CD14-positive monocyte (primary cell): ENCODE measurements at regions not wholly inside any gene's neighbourhood (a gene's known extent, or its start where the extent isn't known, plus 50 kb on each side); places are given as distances from the start of the nearest gene placed in this dataset.

Source experiments
- DNase-seq, 3 donors: peaks; one replicate each; pipeline ENCODE4 v3.0.0-alpha.2; 2011 to 2022
- H2AFZ ChIP-seq: 2 replicates; pipeline ENCODE4 v1.6.0; 2012; ENCODE audit warnings: mild to moderate bottlenecking, low read depth, low read length, inconsistent platforms; ENCODE audit not compliant: insufficient read depth, poor library complexity, severe bottlenecking
- H3K27ac ChIP-seq, 2 donors: 1 replicate in 1 of 2; 2 replicates in 1 of 2; pipeline ENCODE4 v1.5.1; 2012 to 2013; ENCODE audit warnings: low read length in 2 of 2, control low read depth in 1 of 2, inconsistent platforms in 1 of 2, low read depth in 1 of 2, mild to moderate bottlenecking in 1 of 2
- H3K27me3 ChIP-seq, 2 donors: one replicate each; pipeline versions ENCODE4 v1.6.0 to v1.6.1; 2011 to 2013; ENCODE audit warnings: low read length in 2 of 2; ENCODE audit not compliant: control insufficient read depth in 2 of 2, insufficient read depth in 2 of 2
- H3K36me3 ChIP-seq, 2 donors: replicated peaks in 1 of 2; 1 replicate in 1 of 2; 2 replicates in 1 of 2; pipeline versions ENCODE4 v1.5.1 to v1.6.1; 2012 to 2013; ENCODE audit warnings: low read length in 2 of 2, control low read depth in 1 of 2, inconsistent platforms in 1 of 2, mild to moderate bottlenecking in 1 of 2; ENCODE audit not compliant: insufficient read depth in 2 of 2, control insufficient read depth in 1 of 2
- H3K4me1 ChIP-seq, 2 donors: 1 replicate in 1 of 2; 2 replicates in 1 of 2; pipeline versions ENCODE4 v1.5.1 to v1.6.1; 2012 to 2013; ENCODE audit warnings: low read length in 2 of 2, control low read depth in 1 of 2, inconsistent platforms in 1 of 2, mild to moderate bottlenecking in 1 of 2, moderate library complexity in 1 of 2; ENCODE audit not compliant: insufficient read depth in 2 of 2, control insufficient read depth in 1 of 2
- H3K4me2 ChIP-seq: replicated peaks from 2 replicates; pipeline ENCODE3; 2012; ENCODE audit warnings: low read length, moderate library complexity, mild to moderate bottlenecking; ENCODE audit not compliant: poor library complexity, severe bottlenecking; ENCODE audit errors: extremely low read depth
- H3K4me3 ChIP-seq, 3 experiments: fragments of 200-600 bp in 1 of 3; sonication (generic) in 1 of 3; replicated peaks in 1 of 3; 1 replicate in 2 of 3; 2 replicates in 1 of 3; pipeline ENCODE4 v1.5.1; 2011 to 2013; ENCODE audit warnings: low read length in 3 of 3, mild to moderate bottlenecking in 3 of 3, control low read depth in 2 of 3, low read depth in 2 of 3, inconsistent platforms in 1 of 3, moderate library complexity in 1 of 3
- H3K79me2 ChIP-seq: 2 replicates; pipeline ENCODE4 v1.6.0; 2012; ENCODE audit warnings: mild to moderate bottlenecking, control low read depth, inconsistent platforms, low read length, moderate library complexity; ENCODE audit not compliant: insufficient read depth
- H3K9ac ChIP-seq: 2 replicates; pipeline ENCODE4 v1.6.0; 2017; ENCODE audit warnings: low read length, mild to moderate bottlenecking; ENCODE audit not compliant: insufficient read depth, poor library complexity, severe bottlenecking
- H3K9me3 ChIP-seq, 2 donors: replicated peaks in 1 of 2; 1 replicate in 1 of 2; 2 replicates in 1 of 2; pipeline versions ENCODE4 v1.5.1 to v1.6.1; 2012 to 2013; ENCODE audit warnings: low read length in 2 of 2, control low read depth in 1 of 2; ENCODE audit not compliant: control insufficient read depth in 1 of 2, insufficient read depth in 1 of 2
- H4K20me1 ChIP-seq: 2 replicates; pipeline ENCODE4 v1.6.0; 2012; ENCODE audit warnings: mild to moderate bottlenecking, low read length, control low read depth, moderate library complexity; ENCODE audit not compliant: insufficient read depth
- H3K27ac Mint-ChIP-seq, 7 donors: one replicate each; pipeline ENCODE4 v1.8.0; 2020; ENCODE audit warnings: mild to moderate bottlenecking in 7 of 7, mixed read lengths in 7 of 7, moderate library complexity in 6 of 7, inconsistent platforms in 2 of 7
- H3K27me3 Mint-ChIP-seq, 3 donors: one replicate each; pipeline ENCODE4 v1.8.0; 2021 to 2022; ENCODE audit warnings: low read depth in 3 of 3, mild to moderate bottlenecking in 3 of 3, mixed read lengths in 3 of 3, moderate library complexity in 3 of 3, inconsistent platforms in 1 of 3
- H3K36me3 Mint-ChIP-seq, 2 donors: one replicate each; pipeline ENCODE4 v1.8.0; 2020; ENCODE audit warnings: mixed read lengths in 2 of 2, inconsistent platforms in 1 of 2, mild to moderate bottlenecking in 1 of 2
- H3K4me1 Mint-ChIP-seq: one replicate; pipeline ENCODE4 v1.8.0; 2020; ENCODE audit warnings: mild to moderate bottlenecking, mixed read lengths
- H3K4me3 Mint-ChIP-seq, 2 donors: one replicate each; pipeline ENCODE4 v1.8.0; 2020; ENCODE audit warnings: mild to moderate bottlenecking in 2 of 2, mixed read lengths in 2 of 2, moderate library complexity in 1 of 2
- H3K9me3 Mint-ChIP-seq, 7 donors: one replicate each; pipeline ENCODE4 v1.8.0; 2020 to 2022; ENCODE audit warnings: mixed read lengths in 7 of 7, mild to moderate bottlenecking in 6 of 7, moderate library complexity in 6 of 7, inconsistent platforms in 2 of 7
- WGBS: methylation state at CpG from one replicate; pipeline ENCODE4 v1.1.5; 2013; ENCODE audit warnings: missing lambda C conversion rate; ENCODE audit not compliant: insufficient coverage; 5-methylcytosine and 5-hydroxymethylcytosine counted together
- intact Hi-C, 2 donors: fragments of 100-400 bp; cut with micrococcal nuclease; formaldehyde crosslinking; loops; one replicate each; pipeline versions ENCODE4 v1.15.0 to v1.15.1; 2023
- TF ChIP-seq, protein P1 (sequence below): fragments of 200-600 bp; IDR thresholded peaks from one replicate; pipeline ENCODE4 v1.8.0; 2022; ENCODE audit warnings: antibody characterized with exemption, mild to moderate bottlenecking

DNA sequence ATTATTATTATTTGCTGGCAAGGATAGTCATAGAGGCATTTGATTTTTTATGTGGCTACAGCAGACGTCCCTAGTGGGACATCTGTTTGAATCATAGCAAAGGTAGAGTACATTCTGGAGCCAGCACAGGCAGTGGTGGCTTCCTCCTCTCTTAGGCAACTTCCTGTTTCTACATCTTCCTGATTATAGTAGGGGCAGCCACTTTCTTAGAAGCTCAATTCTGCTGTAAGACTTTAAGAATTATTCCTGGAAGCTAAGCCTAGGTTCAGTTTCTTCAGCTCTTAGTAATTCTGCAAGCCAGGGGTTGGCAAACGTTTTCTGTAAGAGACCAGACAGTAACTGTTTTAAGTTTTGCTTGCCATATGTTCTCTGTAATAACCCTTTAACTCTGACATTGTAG, 129.3 kb upstream of the TENM4 start:
- DNase-seq = peak in 1 of 3 donors; percentile 0
- Mint-ChIP-seq H3K4me3 (no peak overlapping the region), H3K9me3 (peaks cover 7 to 17% (median 12%) of the 10 kb centered on the region in 7 donors), H3K4me1 (no peaks in the 10 kb centered on the region), H3K27ac (no peak overlapping the region), H3K27me3 (peaks cover 0 to 1% (median 0%) of the 10 kb centered on the region in 3 donors), H3K36me3 (no peaks in the 10 kb centered on the region)
- no CpG with 5 or more reads among the region's 2 CpGs for WGBS
- no peaks in the 10 kb centered on the region for H3K4me1 ChIP-seq
- no peak overlapping the region for H3K4me2 ChIP-seq
- H3K9ac ChIP-seq = no peak overlapping the region
- no peaks in the 10 kb centered on the region for H3K27me3 ChIP-seq
- H3K4me3 ChIP-seq = no peak overlapping the region
- TF ChIP-seq, protein P1, sequence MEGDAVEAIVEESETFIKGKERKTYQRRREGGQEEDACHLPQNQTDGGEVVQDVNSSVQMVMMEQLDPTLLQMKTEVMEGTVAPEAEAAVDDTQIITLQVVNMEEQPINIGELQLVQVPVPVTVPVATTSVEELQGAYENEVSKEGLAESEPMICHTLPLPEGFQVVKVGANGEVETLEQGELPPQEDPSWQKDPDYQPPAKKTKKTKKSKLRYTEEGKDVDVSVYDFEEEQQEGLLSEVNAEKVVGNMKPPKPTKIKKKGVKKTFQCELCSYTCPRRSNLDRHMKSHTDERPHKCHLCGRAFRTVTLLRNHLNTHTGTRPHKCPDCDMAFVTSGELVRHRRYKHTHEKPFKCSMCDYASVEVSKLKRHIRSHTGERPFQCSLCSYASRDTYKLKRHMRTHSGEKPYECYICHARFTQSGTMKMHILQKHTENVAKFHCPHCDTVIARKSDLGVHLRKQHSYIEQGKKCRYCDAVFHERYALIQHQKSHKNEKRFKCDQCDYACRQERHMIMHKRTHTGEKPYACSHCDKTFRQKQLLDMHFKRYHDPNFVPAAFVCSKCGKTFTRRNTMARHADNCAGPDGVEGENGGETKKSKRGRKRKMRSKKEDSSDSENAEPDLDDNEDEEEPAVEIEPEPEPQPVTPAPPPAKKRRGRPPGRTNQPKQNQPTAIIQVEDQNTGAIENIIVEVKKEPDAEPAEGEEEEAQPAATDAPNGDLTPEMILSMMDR = no peak
- no peaks in the 10 kb centered on the region for H4K20me1 ChIP-seq
- no peak overlapping the region for H3K27ac ChIP-seq
- no peaks in the 10 kb centered on the region for H3K36me3 ChIP-seq
- no peaks in the 10 kb centered on the region for H3K79me2 ChIP-seq
- H3K9me3 ChIP-seq = peaks cover 11 to 13% of the 10 kb centered on the region in 2 donors
- no peak overlapping the region for H2AFZ ChIP-seq
- intact Hi-C loops = no loop called here

DNA sequence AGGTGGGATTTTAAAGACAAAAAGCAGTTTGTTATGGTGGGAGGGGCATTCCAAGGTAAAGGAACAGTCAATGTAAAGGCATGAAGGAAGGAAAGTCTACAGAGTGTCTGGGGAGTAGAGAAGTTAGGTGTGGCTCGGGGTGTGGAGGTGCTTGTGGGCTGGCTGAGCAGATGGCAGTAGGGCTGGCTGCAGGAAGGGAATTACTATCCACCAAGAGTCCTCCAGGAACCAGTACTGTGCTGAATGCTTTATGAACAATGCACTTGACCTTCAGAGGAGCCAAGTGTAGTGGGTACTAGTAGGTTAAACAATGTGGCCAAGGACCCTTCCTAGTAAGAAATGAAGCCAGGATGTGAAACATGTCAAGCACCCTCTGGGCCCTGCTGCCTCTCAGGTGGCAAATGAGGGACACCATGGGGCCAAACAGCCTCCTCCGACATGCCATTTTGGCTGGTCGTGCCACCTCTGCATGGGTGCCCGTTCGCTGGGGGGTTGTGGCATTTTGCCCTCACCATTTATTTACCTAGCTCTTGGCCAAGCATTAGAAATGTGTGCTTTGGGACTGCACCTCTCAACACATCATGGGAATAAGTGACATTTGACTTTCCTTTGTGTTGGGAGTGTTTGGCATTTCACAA, 123.6 kb upstream of the TENM4 start:
- Mint-ChIP-seq H3K9me3 (peaks cover 5 to 18% (median 11%) of the 10 kb centered on the region in 7 donors), H3K27me3 (no peaks in the 10 kb centered on the region), H3K36me3 (no peaks in the 10 kb centered on the region), H3K4me3 (no peak overlapping the region), H3K4me1 (no peaks in the 10 kb centered on the region), H3K27ac (no peak overlapping the region)
- 100% methylated on average over 2 of the region's 5 CpGs for WGBS
- Histone ChIP-seq H3K27me3 (no peaks in the 10 kb centered on the region), H3K4me1 (no peaks in the 10 kb centered on the region), H3K9me3 (peaks cover 9% of the 10 kb centered on the region in 2 donors), H4K20me1 (no peaks in the 10 kb centered on the region), H2AFZ (no peak overlapping the region), H3K36me3 (no peaks in the 10 kb centered on the region), H3K4me3 (no peak overlapping the region), H3K9ac (no peak overlapping the region), H3K79me2 (no peaks in the 10 kb centered on the region), H3K27ac (no peak overlapping the region), H3K4me2 (no peak overlapping the region)
- TF ChIP-seq, protein P1 = no peak
- no peak for DNase-seq
- intact Hi-C loops = no loop called here
